Epithelial cell of esophagus (primary cell): ENCODE measurements at regions not wholly inside any gene's neighbourhood (a gene's known extent, or its start where the extent isn't known, plus 50 kb on each side); places are given as distances from the start of the nearest gene placed in this dataset.

Experiments
- DNase-seq: peaks from one replicate; pipeline ENCODE4 v3.0.0; 2010; ENCODE audit warnings: low read depth
- H3K4me3 ChIP-seq: 2 replicates; pipeline ENCODE4 v1.5.1; 2011; ENCODE audit warnings: mild to moderate bottlenecking, low read length, control low read depth
- TF ChIP-seq, protein P1 (sequence below): IDR thresholded peaks from 2 replicates; pipeline ENCODE4 v1.5.1; 2011; ENCODE audit warnings: low read depth, mild to moderate bottlenecking, low read length, control low read depth, inconsistent platforms; ENCODE audit not compliant: insufficient read depth; ENCODE audit errors: missing control alignments

DNA sequence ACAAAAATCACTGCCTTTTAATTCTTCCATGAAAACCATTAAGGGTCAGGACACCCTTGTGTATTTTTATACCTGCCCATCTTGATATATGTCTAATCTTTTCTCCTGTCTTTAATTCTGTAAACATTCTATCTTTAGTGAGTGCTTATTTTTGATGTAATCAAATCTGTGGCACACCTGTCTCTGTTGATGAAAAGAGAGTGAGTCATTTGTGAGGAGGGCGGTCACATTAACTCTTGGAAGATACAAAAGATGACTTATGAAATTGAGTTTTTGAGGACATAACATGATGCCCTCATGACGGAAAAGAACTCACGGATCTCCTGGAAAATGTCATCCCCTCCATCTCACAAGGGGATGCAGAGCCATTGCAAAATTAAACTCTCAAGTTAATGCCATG lies 206.5 kb upstream of the PGR start:
- H3K4me3 ChIP-seq: no peak overlapping the region
- DNase-seq: peak; percentile 13
- TF ChIP-seq, protein P1, sequence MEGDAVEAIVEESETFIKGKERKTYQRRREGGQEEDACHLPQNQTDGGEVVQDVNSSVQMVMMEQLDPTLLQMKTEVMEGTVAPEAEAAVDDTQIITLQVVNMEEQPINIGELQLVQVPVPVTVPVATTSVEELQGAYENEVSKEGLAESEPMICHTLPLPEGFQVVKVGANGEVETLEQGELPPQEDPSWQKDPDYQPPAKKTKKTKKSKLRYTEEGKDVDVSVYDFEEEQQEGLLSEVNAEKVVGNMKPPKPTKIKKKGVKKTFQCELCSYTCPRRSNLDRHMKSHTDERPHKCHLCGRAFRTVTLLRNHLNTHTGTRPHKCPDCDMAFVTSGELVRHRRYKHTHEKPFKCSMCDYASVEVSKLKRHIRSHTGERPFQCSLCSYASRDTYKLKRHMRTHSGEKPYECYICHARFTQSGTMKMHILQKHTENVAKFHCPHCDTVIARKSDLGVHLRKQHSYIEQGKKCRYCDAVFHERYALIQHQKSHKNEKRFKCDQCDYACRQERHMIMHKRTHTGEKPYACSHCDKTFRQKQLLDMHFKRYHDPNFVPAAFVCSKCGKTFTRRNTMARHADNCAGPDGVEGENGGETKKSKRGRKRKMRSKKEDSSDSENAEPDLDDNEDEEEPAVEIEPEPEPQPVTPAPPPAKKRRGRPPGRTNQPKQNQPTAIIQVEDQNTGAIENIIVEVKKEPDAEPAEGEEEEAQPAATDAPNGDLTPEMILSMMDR: no peak

DNA sequence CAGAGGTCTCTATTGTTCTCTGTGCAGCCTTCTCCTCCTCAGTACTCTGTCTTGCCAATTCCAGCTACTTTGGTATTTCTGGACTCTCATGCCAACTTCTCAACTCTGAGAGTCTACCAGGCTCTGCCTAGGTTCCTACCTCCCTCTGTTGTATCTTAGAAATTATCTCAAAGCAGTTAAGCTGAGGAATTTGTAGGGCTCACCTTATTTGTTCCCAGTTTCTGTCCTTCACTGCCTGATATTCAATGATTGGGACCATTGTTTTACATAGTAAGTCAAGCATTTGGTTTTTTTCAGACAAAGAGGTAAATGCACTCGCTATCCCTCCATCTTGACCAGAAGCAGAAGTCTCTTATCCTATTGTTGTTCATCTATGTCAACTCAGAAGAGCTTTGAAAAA lies 205.0 kb upstream of the PGR start:
- no peak for DNase-seq
- no peak overlapping the region for H3K4me3 ChIP-seq
- TF ChIP-seq, protein P1: no peak

DNA sequence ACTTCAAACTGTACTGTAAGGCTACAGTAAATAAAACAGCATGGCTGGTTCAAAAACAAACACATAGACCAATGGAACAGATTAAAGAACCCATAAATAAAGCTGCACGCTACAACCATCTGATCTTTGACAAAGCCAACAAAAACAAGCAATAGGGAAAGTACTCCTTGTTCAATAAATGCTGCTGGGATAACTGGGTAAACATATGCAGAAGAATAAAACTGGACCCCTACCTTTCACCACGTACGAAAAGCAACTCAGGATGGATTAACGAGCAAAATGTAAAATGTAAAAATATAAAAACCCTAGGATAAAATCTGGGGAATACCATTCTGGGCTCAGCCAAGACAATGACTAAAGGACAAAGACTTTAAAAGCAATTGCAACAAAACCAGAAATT lies 201.8 kb upstream of the PGR start:
- DNase-seq: no peak
- TF ChIP-seq, protein P1: no peak
- no peak overlapping the region for H3K4me3 ChIP-seq

DNA sequence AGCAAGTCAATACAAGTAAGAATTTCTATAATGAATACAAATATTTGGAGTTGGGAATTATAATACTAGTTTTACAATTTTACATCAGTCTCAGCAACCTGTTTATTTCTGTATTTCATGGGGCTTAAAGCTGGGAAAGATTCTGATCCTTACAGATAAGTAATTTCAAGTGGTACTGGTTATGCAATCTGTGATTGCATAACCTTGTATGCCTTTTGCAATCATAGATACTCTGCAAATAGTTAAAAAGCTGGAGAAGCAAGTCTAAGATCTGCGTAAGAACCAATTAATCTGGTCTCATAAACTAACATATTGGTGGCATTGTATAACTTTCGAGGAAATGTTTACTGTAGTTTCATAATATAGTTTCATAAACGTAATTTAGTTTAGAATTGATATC lies 198.3 kb upstream of the PGR start:
- TF ChIP-seq, protein P1: no peak
- peak; percentile 54 for DNase-seq
- H3K4me3 ChIP-seq: no peak overlapping the region

DNA sequence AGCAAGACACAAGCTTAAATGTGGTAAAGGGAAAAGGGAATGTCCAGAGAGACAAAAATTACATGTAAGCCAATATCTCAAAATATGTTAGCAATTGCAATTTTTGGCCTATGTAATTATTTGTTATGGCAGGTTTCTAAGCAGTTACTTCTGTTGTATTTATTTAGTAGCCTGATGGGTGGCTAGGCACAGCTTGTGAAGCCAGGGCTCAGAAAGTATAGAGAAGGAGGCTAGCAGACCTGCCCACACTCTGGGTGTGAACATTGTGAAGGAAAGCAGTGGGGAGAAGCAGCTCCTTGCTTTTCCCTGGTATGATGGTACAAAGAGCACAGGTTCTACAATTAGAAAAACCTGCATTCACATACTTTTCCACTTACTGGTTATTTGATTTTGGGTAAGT lies 196.5 kb upstream of the PGR start:
- no peak overlapping the region for H3K4me3 ChIP-seq
- no peak for DNase-seq
- TF ChIP-seq, protein P1: no peak

DNA sequence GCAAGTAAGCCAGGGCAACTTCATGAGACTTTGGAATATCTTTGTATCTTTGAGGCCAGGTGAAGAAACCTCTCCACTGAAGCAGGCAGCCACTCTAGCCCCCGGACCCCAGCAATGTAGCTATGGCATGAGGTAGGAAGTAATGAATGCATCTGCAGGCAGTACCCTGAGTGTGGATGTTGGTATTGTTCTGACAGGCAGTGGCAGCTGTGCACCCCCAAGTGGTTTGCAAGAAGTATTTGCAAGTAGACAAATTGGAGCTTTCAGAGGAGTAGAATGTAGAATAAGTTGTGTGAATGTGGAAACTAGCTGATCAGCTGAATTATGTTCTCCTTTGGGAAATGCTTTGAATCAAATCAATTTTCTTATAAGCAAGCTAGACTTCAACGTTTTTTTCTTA lies 194.4 kb upstream of the PGR start:
- H3K4me3 ChIP-seq: no peak overlapping the region
- no peak for DNase-seq
- TF ChIP-seq, protein P1: no peak

DNA sequence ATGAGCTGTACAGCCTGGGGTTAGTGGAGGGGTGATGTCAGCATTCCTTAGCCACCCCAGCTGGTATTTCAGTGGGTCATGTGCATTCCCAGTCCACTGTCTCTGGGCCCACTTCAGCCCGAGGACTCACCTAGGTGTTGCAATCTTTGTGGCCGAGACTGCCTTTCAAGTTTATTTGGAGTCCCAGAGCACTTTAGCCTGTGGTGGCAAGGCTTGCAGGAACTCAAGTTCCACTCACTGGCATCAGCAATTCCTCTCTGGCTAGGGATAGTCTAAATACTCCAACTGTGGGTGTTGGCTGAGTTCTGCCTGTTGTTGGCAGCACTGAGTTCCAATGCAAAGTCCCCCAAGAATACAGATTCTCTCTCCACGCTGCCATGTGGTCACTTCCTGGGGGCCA lies 191.6 kb upstream of the PGR start:
- H3K4me3 ChIP-seq: no peak overlapping the region
- peak; percentile 11 for DNase-seq
- TF ChIP-seq, protein P1: no peak
